ENCODE measurements at regions not wholly inside any gene's neighbourhood (a gene's known extent, or its start where the extent isn't known, plus 50 kb on each side); places are given as distances from the start of the nearest gene placed in this dataset.

GRCh38 chr12:63305901-63306875 is 155.2 kb upstream of the AVPR1A start:
- no peak for DNase-seq (ENCODE audit: low read depth)
- no peak overlapping the region for H3K4me3 ChIP-seq (ENCODE audit: control insufficient read depth, low read depth, low read length)
- TF ChIP-seq CTCF (IDR thresholded peaks at IDR 0.05; ENCODE audit: control insufficient read depth, insufficient read depth, low read depth, low read length, missing control alignments): no peak

DNA sequence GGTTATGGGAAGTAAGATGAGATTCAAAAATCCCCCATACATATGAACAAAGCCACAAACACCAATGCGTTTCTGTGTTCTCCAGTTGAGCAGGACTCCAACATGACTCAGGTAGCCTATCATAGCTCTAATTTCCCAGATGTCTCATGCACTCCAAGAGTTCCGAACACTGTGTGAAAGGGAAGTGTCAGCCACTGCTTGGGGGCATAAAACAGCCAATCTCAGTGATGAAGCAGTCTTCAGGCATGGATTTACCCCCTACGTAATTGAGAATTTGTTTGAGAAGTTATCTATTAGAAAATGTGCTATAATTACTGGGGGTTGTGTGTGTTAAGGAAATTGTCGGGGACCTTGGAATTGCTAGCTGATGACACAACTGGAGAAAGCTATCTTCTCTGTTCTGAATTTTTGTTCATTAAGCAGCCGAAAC is 153.9 kb upstream of the AVPR1A start:
- no peak for TF ChIP-seq CTCF (IDR thresholded peaks at IDR 0.05; ENCODE audit: control insufficient read depth, insufficient read depth, low read depth, low read length, missing control alignments)

GRCh38 chr12:63302941-63303536 is 152.0 kb upstream of the AVPR1A start:
- no peak overlapping the region for H3K4me3 ChIP-seq (ENCODE audit: control insufficient read depth, low read depth, low read length)
- DNase-seq (ENCODE audit: low read depth): no peak
- TF ChIP-seq CTCF (IDR thresholded peaks at IDR 0.05; ENCODE audit: control insufficient read depth, insufficient read depth, low read depth, low read length, missing control alignments): no peak

More for the DNA sequence above, 153.9 kb upstream of the AVPR1A start:
- no peak for DNase-seq (ENCODE audit: low read depth)
- H3K4me3 ChIP-seq (ENCODE audit: control insufficient read depth, low read depth, low read length): no peak overlapping the region

DNA sequence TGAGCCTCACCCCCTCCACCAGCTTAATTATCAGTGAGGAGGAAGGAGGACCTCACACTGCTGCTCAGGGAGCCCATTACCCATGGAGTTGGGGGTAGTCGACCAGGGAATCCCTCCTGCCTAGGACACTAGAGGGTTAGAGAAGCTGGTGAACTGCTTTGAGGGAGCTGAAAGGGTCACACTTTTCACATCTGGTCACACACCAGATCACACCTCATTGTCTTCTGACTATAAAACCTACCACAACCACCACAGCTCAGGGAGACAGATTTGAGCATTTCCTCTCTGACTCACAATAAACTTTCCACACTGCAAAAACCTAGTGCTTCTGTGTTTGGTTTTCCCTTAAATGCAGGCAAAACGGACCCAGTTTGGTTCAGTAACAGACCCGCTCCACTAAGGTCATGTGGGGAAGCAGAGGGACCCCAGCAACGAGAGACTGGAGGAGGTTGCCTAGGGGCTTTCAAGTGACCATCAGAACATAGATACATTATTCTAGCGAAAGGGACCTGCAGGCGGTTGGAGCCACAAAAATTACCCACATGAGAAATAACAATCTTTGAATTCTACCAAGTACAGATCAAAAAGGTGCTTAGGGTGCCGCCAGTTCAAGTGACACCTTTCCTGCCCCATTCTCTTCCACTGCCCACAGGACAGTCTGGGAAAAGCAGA is 151.4 kb upstream of the AVPR1A start:
- H3K4me3 ChIP-seq (ENCODE audit: control insufficient read depth, low read depth, low read length): no peak overlapping the region
- DNase-seq (ENCODE audit: low read depth): no peak
- no peak for TF ChIP-seq CTCF (IDR thresholded peaks at IDR 0.05; ENCODE audit: control insufficient read depth, insufficient read depth, low read depth, low read length, missing control alignments)

GRCh38 chr12:63301311-63301710 is 150.3 kb upstream of the AVPR1A start:
- DNase-seq (ENCODE audit: low read depth): no peak
- H3K4me3 ChIP-seq (ENCODE audit: control insufficient read depth, low read depth, low read length): no peak overlapping the region
- TF ChIP-seq CTCF (IDR thresholded peaks at IDR 0.05; ENCODE audit: control insufficient read depth, insufficient read depth, low read depth, low read length, missing control alignments): no peak

GRCh38 chr12:63298386-63298930 is 147.5 kb upstream of the AVPR1A start:
- no peak overlapping the region for H3K4me3 ChIP-seq (ENCODE audit: control insufficient read depth, low read depth, low read length)
- TF ChIP-seq CTCF (IDR thresholded peaks at IDR 0.05; ENCODE audit: control insufficient read depth, insufficient read depth, low read depth, low read length, missing control alignments): no peak
- no peak for DNase-seq (ENCODE audit: low read depth)
